Neural progenitor cell (in vitro differentiated cells): ENCODE measurements at regions not wholly inside any gene's neighbourhood (a gene's known extent, or its start where the extent isn't known, plus 50 kb on each side); places are given as distances from the start of the nearest gene placed in this dataset.

Experiments used
- DNase-seq: peaks from one replicate; pipeline ENCODE4 v3.0.0-alpha.2; 2016; ENCODE audit warnings: low spot score
- H2AFZ ChIP-seq: fragments of 200-600 bp; sonication (generic); replicated peaks from 2 replicates; pipeline ENCODE4 v1.6.1; 2016; ENCODE audit warnings: antibody characterized with exemption
- H3F3A ChIP-seq: fragments of 200-600 bp; sonication (generic); 2 replicates; pipeline ENCODE4 v1.6.1; 2016; ENCODE audit warnings: antibody characterized with exemption, low read depth
- H3K27ac ChIP-seq: fragments of 200-600 bp; sonication (generic); 2 replicates; pipeline ENCODE4 v1.5.1; 2016; ENCODE audit warnings: mild to moderate bottlenecking
- H3K27me3 ChIP-seq: fragments of 200-600 bp; sonication (generic); 2 replicates; pipeline ENCODE4 v1.6.1; 2016; ENCODE audit warnings: mild to moderate bottlenecking, moderate library complexity
- H3K36me3 ChIP-seq: fragments of 200-600 bp; sonication (generic); 2 replicates; pipeline ENCODE4 v1.5.1; 2016
- H3K4me1 ChIP-seq: fragments of 200-600 bp; sonication (generic); 2 replicates; pipeline ENCODE4 v1.6.1; 2016; ENCODE audit warnings: mixed run types
- H3K4me2 ChIP-seq: fragments of 200-600 bp; sonication (generic); 2 replicates; pipeline ENCODE4 v1.6.1; 2016
- H3K4me3 ChIP-seq: fragments of 200-600 bp; sonication (generic); 2 replicates; pipeline ENCODE4 v1.5.1; 2016
- H3K79me2 ChIP-seq: fragments of 200-600 bp; sonication (generic); 2 replicates; pipeline ENCODE4 v1.6.1; 2016; ENCODE audit warnings: low read depth
- H3K9ac ChIP-seq: fragments of 200-600 bp; sonication (generic); 2 replicates; pipeline ENCODE4 v1.6.1; 2016
- H3K9me3 ChIP-seq: fragments of 200-600 bp; sonication (generic); 2 replicates; pipeline ENCODE4 v1.5.1; 2016; ENCODE audit warnings: low read depth
- H4K20me1 ChIP-seq: fragments of 200-600 bp; sonication (generic); 2 replicates; pipeline ENCODE4 v1.6.1; 2016; ENCODE audit warnings: low read depth
- H3K27ac Mint-ChIP-seq: 3 replicates; pipeline ENCODE4 v1.8.0; 2021; ENCODE audit warnings: mixed read lengths
- H3K27me3 Mint-ChIP-seq: 2 replicates; pipeline ENCODE4 v1.8.0; 2022; ENCODE audit warnings: low read depth, mild to moderate bottlenecking, inconsistent platforms, moderate library complexity, mixed read lengths; ENCODE audit not compliant: insufficient read depth
- H3K36me3 Mint-ChIP-seq: 3 replicates; pipeline ENCODE4 v1.8.0; 2021; ENCODE audit warnings: mixed read lengths
- H3K4me1 Mint-ChIP-seq: 3 replicates; pipeline ENCODE4 v1.8.0; 2021; ENCODE audit warnings: mixed read lengths
- H3K4me3 Mint-ChIP-seq: 3 replicates; pipeline ENCODE4 v1.8.0; 2021; ENCODE audit warnings: mild to moderate bottlenecking, moderate library complexity, mixed read lengths
- H3K9me3 Mint-ChIP-seq: 3 replicates; pipeline ENCODE4 v1.8.0; 2020; ENCODE audit warnings: mixed read lengths
- CTCF ChIP-seq: fragments of 200-600 bp; sonication (generic); IDR thresholded peaks from 2 replicates; pipeline ENCODE4 v1.5.1; 2017; ENCODE audit warnings: antibody characterized with exemption, mild to moderate bottlenecking
- EZH2 ChIP-seq: fragments of 200-600 bp; sonication (generic); IDR thresholded peaks from 2 replicates; pipeline ENCODE4 v1.6.1; 2017; ENCODE audit warnings: antibody characterized with exemption, mild to moderate bottlenecking, moderate library complexity
- EZH2phosphoT487 ChIP-seq: fragments of 200-600 bp; sonication (generic); IDR thresholded peaks from 2 replicates; pipeline ENCODE4 v1.6.1; 2017; ENCODE audit warnings: antibody characterized with exemption

GRCh38 chr11:43239791-43240190, 72.0 kb upstream of the API5 start:
- no peak for DNase-seq
- Histone ChIP-seq H2AFZ (no peak overlapping the region), H3K27ac (no peak overlapping the region), H3K4me3 (no peak overlapping the region), H3F3A (no peaks in the 10 kb centered on the region), H3K9me3 (no peaks in the 10 kb centered on the region), H3K79me2 (no peaks in the 10 kb centered on the region), H3K9ac (no peak overlapping the region), H3K4me1 (peaks cover 8% of the 10 kb centered on the region), H3K36me3 (no peaks in the 10 kb centered on the region), H3K4me2 (no peak overlapping the region), H3K27me3 (no peaks in the 10 kb centered on the region), H4K20me1 (no peaks in the 10 kb centered on the region)
- Mint-ChIP-seq H3K9me3 (peaks cover 5% of the 10 kb centered on the region), H3K4me3 (no peak overlapping the region), H3K27me3 (peaks cover 3% of the 10 kb centered on the region), H3K36me3 (no peaks in the 10 kb centered on the region), H3K27ac (no peak overlapping the region), H3K4me1 (no peaks in the 10 kb centered on the region)
- TF ChIP-seq CTCF (no peak), EZH2 (no peak), EZH2phosphoT487 (no peak)

GRCh38 chr11:43242401-43242800, 69.4 kb upstream of the API5 start:
- H3K27ac ChIP-seq = no peak overlapping the region
- no peak overlapping the region for H2AFZ ChIP-seq
- Mint-ChIP-seq H3K36me3 (no peaks in the 10 kb centered on the region), H3K27ac (no peak overlapping the region), H3K27me3 (peaks cover 3% of the 10 kb centered on the region), H3K4me3 (no peak overlapping the region), H3K4me1 (no peaks in the 10 kb centered on the region), H3K9me3 (peaks cover 5% of the 10 kb centered on the region)
- no peak overlapping the region for H3K4me2 ChIP-seq
- no peaks in the 10 kb centered on the region for H3F3A ChIP-seq
- no peak for DNase-seq
- no peaks in the 10 kb centered on the region for H4K20me1 ChIP-seq
- H3K9me3 ChIP-seq = no peaks in the 10 kb centered on the region
- H3K79me2 ChIP-seq = no peaks in the 10 kb centered on the region
- H3K4me1 ChIP-seq = peaks cover 8% of the 10 kb centered on the region
- no peak overlapping the region for H3K4me3 ChIP-seq
- TF ChIP-seq EZH2phosphoT487 = no peak
- TF ChIP-seq CTCF = no peak
- no peak overlapping the region for H3K9ac ChIP-seq
- no peaks in the 10 kb centered on the region for H3K36me3 ChIP-seq
- H3K27me3 ChIP-seq = no peaks in the 10 kb centered on the region

GRCh38 chr11:43243927-43244326, 67.9 kb upstream of the API5 start:
- H3K36me3 Mint-ChIP-seq = no peaks in the 10 kb centered on the region

More at GRCh38 chr11:43243927-43244326, 67.9 kb upstream of the API5 start:
- Histone ChIP-seq H3F3A (no peaks in the 10 kb centered on the region), H3K36me3 (no peaks in the 10 kb centered on the region), H3K79me2 (no peaks in the 10 kb centered on the region), H2AFZ (no peak overlapping the region), H3K4me2 (no peak overlapping the region), H3K4me1 (peaks cover 8% of the 10 kb centered on the region), H3K27ac (no peak overlapping the region), H3K27me3 (no peaks in the 10 kb centered on the region), H3K9ac (no peak overlapping the region), H3K4me3 (no peak overlapping the region), H4K20me1 (no peaks in the 10 kb centered on the region), H3K9me3 (no peaks in the 10 kb centered on the region)
- no peaks in the 10 kb centered on the region for H3K9me3 Mint-ChIP-seq
- peaks cover 3% of the 10 kb centered on the region for H3K27me3 Mint-ChIP-seq
- DNase-seq = peak; percentile 32
- H3K4me3 Mint-ChIP-seq = no peak overlapping the region
- no peak for TF ChIP-seq EZH2
- no peak for TF ChIP-seq CTCF
- TF ChIP-seq EZH2phosphoT487 = no peak
- H3K4me1 Mint-ChIP-seq = no peaks in the 10 kb centered on the region
- H3K27ac Mint-ChIP-seq = no peak overlapping the region
